KG1 (cell line): ENCODE measurements at regions not wholly inside any gene's neighbourhood (a gene's known extent, or its start where the extent isn't known, plus 50 kb on each side); places are given as distances from the start of the nearest gene placed in this dataset.

Experiments
- DNase-seq: peaks from one replicate; lab custom pipeline; 2025; lab: John Stamatoyannopoulos, UW

DNA sequence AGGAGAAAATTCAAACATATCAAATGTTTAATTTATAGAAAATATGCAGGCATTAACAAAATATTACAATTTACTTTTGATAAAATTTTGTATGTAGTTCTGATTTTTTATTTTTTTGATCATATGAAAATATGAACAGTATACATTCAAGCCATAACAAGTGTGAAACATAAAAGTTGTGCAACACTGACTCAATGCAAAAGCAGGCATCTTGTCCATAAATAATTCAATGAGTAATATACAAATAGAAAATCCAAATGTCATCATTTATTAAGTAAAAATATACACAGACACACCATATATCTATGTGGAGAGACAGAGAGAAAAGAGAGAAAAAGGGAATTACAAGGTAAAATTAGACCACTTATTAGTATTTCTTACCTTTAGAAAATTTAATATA lies 1183.9 kb downstream of the SLITRK1 start:
- no peak for DNase-seq

DNA sequence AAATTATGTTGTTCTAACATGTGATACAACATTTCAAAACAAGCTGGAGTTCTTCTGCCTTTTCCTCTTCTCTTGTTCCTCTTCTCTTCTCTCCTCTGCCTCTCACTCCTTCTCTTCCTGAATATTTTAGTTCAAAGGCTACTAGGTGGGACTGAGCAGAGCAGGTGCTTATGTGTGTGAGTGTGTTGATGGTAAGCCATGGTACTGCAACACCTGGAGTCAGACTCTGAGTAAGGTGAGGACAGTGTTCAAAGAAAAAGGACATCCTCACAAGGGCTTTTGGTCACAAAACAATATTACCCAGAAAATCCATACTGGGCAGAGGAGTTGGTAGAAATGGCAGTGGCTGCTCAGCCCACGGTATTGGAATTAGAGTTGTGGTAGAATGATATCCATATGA lies 1188.7 kb downstream of the SLITRK1 start:
- DNase-seq = no peak

DNA sequence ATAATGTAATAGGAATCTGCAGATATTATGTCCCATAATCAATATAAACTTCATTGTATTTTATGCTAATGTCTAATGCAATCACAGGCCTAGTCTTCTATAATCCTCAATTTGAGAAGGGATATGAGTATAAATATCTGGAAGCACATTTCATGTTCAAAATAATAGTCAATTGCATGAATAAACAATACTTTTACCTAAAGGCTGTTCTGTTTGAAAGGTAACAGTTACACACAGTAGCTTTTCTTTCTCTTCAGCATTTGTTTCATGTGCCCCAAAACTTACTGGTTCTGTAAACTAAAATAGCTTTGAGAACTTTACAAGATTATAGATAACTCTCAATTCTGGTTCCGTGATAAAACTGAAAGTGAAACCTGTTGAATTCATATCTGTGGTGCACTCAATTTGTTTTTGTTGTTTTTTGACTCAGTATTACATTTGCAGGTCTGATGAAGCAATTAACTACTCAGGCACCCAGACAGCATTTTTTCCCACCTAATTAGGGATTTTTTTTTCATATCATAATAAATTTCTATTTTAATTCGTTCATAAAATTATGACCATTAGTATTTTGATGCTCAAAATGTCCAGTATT lies 1193.8 kb downstream of the SLITRK1 start:
- peak; percentile 47 for DNase-seq

DNA sequence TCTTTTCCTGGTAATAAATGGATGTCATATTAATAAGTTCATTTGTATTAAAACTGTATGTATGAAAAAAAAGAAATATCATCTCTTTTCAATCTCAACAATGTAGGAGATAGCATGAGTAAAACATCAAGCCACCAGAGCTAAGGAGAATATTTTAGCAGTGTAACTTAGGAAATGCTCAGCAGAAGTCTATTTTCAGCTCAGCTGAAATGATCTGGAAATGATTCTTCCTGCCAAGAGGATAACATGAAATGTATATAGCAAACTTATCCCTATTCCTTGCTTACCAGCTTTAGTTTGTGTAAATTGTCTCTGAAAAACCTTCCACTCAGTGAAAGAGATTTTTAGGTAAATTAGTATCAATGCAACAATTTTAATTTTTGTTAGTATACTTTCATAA lies 1194.4 kb downstream of the SLITRK1 start:
- DNase-seq = peak; percentile 14

GRCh38 chr13:82681535-82681934 lies 1200.7 kb downstream of the SLITRK1 start:
- DNase-seq = no peak

DNA sequence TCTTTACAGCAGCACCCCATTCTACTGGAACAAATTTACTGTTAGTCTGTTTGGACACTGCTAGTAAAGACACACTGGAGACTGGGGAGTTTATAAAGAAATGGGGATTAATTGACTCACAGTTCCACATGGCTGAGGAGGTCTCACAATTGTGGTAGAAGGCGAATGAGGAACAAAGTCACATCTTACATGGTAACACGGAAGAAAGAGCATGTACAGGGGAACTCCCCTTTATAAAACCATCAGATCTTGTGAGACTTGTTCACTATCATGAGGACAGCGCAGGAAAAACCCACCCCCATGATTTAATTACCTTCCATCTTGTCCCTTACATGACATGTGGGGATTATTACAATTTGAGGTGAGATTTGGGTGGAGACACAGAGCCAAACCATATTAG lies 1204.2 kb downstream of the SLITRK1 start:
- DNase-seq = no peak

GRCh38 chr13:82675024-82675423 lies 1207.2 kb downstream of the SLITRK1 start:
- no peak for DNase-seq

DNA sequence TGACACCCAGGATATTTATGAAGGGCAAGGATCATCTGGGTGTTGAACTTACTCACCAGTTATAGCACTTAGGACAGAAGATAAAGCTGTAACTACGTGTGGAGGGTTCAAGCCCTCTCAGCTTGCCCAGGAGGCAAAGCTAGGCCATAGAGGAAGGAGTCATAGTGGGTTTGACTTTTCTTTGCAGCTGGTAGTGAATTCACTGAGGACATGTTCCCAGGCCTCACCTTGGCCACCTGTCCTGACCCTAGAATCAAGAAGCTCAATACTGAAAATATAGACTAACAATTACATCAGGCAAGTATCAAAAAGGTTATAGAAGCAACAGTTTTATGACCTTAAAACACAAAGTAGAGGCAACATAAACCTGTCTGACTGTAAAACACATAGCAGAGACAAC lies 1207.7 kb downstream of the SLITRK1 start:
- DNase-seq = no peak

GRCh38 chr13:82672248-82672647 lies 1210.0 kb downstream of the SLITRK1 start:
- DNase-seq = no peak

- no peak for DNase-seq
Observed at GRCh38 chr13:82664183-82664582, 1218.1 kb downstream of the SLITRK1 start.

- no peak for DNase-seq
Observed at GRCh38 chr13:82661126-82661525, 1221.1 kb downstream of the SLITRK1 start.

- no peak for DNase-seq
Observed at GRCh38 chr13:82658811-82659210, 1223.5 kb downstream of the SLITRK1 start.

- DNase-seq = no peak
Observed at GRCh38 chr13:82657471-82657870, 1224.8 kb downstream of the SLITRK1 start.

DNA sequence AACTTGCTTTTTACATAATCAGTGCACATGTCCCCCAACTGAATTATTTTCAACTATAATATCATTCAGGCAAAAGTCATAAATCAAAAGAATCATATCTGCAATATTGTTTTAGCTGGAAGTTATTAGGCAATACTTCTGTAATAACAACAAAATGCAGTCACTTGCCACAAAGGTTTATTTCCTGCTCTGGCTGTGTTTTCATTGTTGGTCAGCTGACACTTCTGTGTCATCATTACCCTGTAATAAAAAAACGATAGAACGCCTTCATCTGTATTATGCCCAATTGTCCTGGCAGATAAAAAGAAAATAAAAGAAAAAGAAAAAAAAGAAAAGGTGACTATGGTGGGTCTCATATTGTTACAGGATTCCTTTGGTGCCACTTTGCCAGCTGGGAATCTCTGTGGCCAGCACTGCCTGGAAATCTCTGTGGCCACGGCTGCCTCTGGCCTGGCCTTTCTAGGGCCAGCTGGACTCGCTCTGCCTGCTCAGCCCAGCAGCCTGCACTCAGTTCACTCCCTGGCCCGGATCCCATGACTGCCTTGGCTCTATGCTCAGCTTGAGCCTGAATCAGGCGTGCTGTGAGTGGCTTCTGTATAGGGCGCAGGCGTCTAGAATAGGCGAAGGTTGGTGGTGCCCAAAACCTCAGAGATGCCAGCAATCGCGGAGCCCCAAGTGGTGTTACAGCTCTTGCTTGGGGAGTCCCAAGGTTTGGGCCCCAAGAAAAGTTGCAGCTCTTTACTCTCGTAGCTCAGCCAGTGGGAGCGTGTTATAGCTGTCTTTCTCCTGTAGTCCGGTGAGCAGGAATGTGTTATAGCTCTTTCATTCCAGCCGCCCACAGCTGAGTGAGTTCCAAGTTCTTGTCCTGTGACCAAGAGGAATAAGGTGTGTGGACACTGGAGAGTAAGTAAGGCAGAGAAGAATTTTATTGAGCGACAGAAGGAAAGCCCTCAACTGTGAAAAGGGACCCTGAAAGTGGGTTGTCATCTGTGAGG lies 1227.1 kb downstream of the SLITRK1 start:
- no peak for DNase-seq

- no peak for DNase-seq
Observed at GRCh38 chr13:82654143-82654542, 1228.1 kb downstream of the SLITRK1 start.

DNA sequence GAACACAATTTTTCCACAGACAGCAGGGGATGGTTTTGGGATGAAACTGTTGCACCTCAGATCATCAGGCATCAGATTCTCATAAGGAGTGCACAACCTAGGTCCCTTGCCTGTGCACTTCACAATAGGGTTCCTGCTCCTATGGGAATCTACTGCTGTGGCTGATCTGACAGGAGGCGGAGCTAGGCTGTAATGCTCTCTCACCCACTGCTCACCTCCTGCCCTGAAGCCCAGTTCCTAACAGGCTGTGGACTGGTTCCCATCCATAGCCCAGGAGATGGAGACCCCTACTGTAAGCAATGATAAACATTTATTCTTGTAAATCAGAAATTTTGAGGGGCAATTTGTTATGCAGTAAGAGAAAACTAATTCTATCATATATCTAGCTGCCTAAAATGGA lies 1234.7 kb downstream of the SLITRK1 start:
- no peak for DNase-seq

DNA sequence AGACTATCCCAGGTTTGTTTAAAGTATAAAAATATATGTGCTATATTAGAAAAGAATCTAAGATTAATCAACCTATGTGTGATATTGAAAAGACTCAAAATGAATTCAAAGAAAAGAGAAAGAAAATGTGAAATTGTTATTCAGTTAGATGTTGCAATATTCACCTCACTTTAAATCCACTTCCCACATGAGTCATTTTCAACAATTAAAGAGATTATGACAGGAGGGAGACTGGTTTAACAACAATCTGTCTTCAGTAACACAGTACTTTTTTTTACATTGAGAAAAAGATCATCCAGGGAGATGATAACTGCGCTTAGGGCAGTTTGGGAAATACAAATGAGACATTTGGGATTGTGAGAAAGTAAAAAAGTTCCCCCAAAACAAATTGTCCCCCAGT lies 1246.2 kb downstream of the SLITRK1 start:
- no peak for DNase-seq

DNA sequence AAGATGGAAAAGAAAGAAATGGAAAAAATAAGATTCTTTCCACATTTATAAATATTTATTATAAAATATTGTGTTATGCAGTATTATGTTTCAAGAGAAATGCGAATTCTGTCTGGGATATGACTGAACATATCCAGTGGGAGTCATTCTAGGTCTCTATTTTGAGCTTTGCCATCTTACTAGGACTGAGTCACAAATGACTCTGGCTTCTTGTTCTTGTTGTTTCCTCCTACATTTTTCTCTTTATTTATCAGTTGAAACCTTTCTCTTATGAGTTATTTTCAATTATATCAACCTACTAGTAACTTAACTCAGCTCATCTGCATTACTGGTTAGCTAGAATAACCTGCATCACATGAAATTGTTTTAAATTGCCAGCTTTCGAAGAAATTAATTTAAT lies 1247.3 kb downstream of the SLITRK1 start:
- DNase-seq = no peak

- no peak for DNase-seq
Observed at GRCh38 chr13:82627183-82627582, 1255.1 kb downstream of the SLITRK1 start.

DNA sequence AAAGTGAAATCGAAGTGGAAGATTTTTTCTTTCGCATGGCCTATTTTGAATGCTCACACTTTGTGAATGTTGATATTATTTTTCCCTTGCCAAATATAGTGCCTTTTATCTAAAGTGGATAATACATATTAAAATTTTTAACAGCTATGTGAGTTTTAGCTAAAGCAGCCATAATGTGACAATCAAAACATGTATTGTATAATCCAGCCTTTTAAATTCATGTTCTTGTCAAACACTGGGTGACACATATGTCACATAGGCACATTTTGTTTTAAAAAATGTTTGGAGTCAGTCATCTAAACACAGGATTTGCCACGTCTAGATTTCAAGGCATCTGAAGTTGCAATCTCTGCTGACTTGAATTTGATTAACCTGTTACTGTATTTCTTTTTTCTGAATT lies 1256.6 kb downstream of the SLITRK1 start:
- no peak for DNase-seq

DNA sequence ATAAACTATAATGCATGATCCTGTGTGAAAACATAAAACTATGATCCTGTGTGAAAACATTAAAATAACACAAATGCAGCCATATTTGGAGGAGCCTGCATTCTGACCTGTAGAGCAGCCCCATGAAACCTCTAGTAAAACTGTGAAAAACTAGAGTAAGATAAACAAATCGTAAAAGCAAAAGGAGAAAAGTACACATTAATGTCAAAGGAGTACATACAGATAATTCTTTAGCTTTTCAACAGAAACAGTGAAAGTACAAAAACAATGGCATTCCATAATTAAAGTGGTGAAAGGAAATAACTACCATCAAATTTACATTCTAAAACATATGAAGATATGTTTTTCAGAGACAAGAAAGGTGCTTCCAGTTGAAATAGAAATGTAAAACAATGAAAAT lies 1267.2 kb downstream of the SLITRK1 start:
- DNase-seq = no peak

- no peak for DNase-seq
Observed at GRCh38 chr13:82614086-82614485, 1268.2 kb downstream of the SLITRK1 start.

DNA sequence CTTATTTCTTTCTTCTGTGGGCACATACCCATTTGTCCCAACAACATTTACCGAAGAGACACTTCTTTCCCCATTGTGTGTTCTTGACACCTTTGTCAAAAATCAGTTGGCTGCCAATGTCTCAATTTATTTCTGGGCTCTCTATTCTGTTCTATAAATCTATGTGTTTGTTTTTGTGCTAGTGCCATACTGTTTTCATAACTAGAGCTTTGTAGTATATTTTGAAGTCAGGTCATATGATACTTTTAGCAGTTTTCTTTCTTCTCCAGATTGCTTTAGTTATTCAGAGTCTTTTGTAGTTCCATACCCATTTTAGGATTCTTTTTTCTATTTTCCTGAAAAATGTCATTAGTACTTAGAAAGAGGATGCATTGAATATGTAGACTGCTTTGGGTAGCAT lies 1276.3 kb downstream of the SLITRK1 start:
- DNase-seq = no peak

- no peak for DNase-seq
Observed at GRCh38 chr13:82597747-82598146, 1284.5 kb downstream of the SLITRK1 start.
